Endodermal cell (in vitro differentiated cells): ENCODE measurements at regions not wholly inside any gene's neighbourhood (a gene's known extent, or its start where the extent isn't known, plus 50 kb on each side); places are given as distances from the start of the nearest gene placed in this dataset.

ENCODE experiments used
- DNase-seq: peaks from one replicate; pipeline ENCODE4 v3.0.0-alpha.2; 2017
- H3K27ac ChIP-seq: 2 replicates; pipeline ENCODE4 v1.5.1; 2013; ENCODE audit warnings: mild to moderate bottlenecking, low read depth, low read length, moderate library complexity
- H3K27me3 ChIP-seq: 2 replicates; pipeline ENCODE4 v1.6.1; 2013; ENCODE audit warnings: mild to moderate bottlenecking, low read length, moderate library complexity; ENCODE audit not compliant: insufficient read depth, control insufficient read depth, poor library complexity, severe bottlenecking
- H3K36me3 ChIP-seq: 2 replicates; pipeline ENCODE4 v1.7.0; 2013; ENCODE audit warnings: mild to moderate bottlenecking, low read length, moderate library complexity; ENCODE audit not compliant: control insufficient read depth, insufficient read depth
- H3K4me1 ChIP-seq: one replicate; pipeline ENCODE4 v1.7.0; 2013; ENCODE audit warnings: low read length; ENCODE audit not compliant: control insufficient read depth, insufficient read depth
- H3K4me3 ChIP-seq: 2 replicates; pipeline ENCODE4 v1.5.1; 2013; ENCODE audit warnings: mild to moderate bottlenecking, low read length, moderate library complexity
- H3K9ac ChIP-seq: 2 replicates; pipeline ENCODE4 v1.6.1; 2013; ENCODE audit warnings: mild to moderate bottlenecking, low read length, moderate library complexity; ENCODE audit not compliant: poor library complexity, severe bottlenecking; ENCODE audit errors: extremely low read depth
- H3K9me3 ChIP-seq: 2 replicates; pipeline ENCODE4 v1.6.1; 2013; ENCODE audit warnings: mild to moderate bottlenecking, low read length, moderate library complexity; ENCODE audit not compliant: control insufficient read depth
- H3K27ac Mint-ChIP-seq: 2 replicates; pipeline ENCODE4 v1.8.0; 2020; ENCODE audit warnings: mixed read lengths
- H3K27me3 Mint-ChIP-seq: 2 replicates; pipeline ENCODE4 v1.8.0; 2021; ENCODE audit warnings: mild to moderate bottlenecking, mixed read lengths; ENCODE audit not compliant: insufficient read depth
- H3K36me3 Mint-ChIP-seq: 2 replicates; pipeline ENCODE4 v1.8.0; 2020; ENCODE audit warnings: low read depth, mixed read lengths
- H3K4me1 Mint-ChIP-seq: 2 replicates; pipeline ENCODE4 v1.8.0; 2020; ENCODE audit warnings: mixed read lengths
- H3K4me3 Mint-ChIP-seq: 2 replicates; pipeline ENCODE4 v1.8.0; 2020; ENCODE audit warnings: mild to moderate bottlenecking, moderate library complexity, mixed read lengths
- H3K9me3 Mint-ChIP-seq: 2 replicates; pipeline ENCODE4 v1.8.0; 2020; ENCODE audit warnings: mild to moderate bottlenecking, mixed read lengths
- WGBS, 2 experiments: methylation state at CpG; one replicate each; pipeline versions ENCODE4 v1.1.5 to v1.1.7; 2013; ENCODE audit warnings: missing lambda C conversion rate in 2 of 2, mixed read lengths in 1 of 2; ENCODE audit not compliant: insufficient coverage in 1 of 2, insufficient read length in 1 of 2; 5-methylcytosine and 5-hydroxymethylcytosine counted together
- TF ChIP-seq, protein P1 (sequence below): fragments of 200-600 bp; sonication (generic); conservative IDR thresholded peaks from 2 replicates; pipeline ENCODE4 v1.5.0; 2021; ENCODE audit warnings: antibody characterized with exemption, mild to moderate bottlenecking

DNA sequence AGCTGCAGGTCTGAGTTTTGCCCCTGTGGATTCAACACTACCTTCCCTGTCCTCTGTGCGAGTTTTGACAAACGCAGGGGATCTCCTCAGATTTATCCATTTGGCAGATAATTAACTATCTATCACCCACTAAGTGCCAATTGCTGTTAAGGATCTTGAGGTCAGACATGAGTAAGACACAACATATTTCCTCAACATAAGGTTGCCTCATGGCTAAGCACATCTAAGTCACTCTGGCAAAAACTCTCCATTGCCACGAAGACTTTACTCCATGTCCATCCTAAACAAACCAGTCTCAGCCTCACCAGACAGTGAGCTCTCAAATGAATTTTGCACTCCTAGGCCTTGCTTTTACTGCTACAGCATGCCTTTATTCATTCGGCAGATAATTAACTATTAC is 408.4 kb downstream of the MAFB start:
- WGBS, 2 experiments, result 87 to 90% methylated on average over 4 of the region's 4 CpGs
- H3K9me3 ChIP-seq, result no peaks in the 10 kb centered on the region
- Mint-ChIP-seq H3K36me3 (no peaks in the 10 kb centered on the region), H3K27me3 (no peaks in the 10 kb centered on the region), H3K9me3 (no peaks in the 10 kb centered on the region), H3K4me3 (no peak overlapping the region), H3K4me1 (peaks cover 59% of the 10 kb centered on the region), H3K27ac (peak overlapping the region; percentile 80)
- no peaks in the 10 kb centered on the region for H3K36me3 ChIP-seq
- no peak for DNase-seq
- H3K4me3 ChIP-seq, result no peak overlapping the region
- no peaks in the 10 kb centered on the region for H3K27me3 ChIP-seq
- peaks cover 23% of the 10 kb centered on the region for H3K4me1 ChIP-seq
- no peak overlapping the region for H3K9ac ChIP-seq
- TF ChIP-seq, protein P1, sequence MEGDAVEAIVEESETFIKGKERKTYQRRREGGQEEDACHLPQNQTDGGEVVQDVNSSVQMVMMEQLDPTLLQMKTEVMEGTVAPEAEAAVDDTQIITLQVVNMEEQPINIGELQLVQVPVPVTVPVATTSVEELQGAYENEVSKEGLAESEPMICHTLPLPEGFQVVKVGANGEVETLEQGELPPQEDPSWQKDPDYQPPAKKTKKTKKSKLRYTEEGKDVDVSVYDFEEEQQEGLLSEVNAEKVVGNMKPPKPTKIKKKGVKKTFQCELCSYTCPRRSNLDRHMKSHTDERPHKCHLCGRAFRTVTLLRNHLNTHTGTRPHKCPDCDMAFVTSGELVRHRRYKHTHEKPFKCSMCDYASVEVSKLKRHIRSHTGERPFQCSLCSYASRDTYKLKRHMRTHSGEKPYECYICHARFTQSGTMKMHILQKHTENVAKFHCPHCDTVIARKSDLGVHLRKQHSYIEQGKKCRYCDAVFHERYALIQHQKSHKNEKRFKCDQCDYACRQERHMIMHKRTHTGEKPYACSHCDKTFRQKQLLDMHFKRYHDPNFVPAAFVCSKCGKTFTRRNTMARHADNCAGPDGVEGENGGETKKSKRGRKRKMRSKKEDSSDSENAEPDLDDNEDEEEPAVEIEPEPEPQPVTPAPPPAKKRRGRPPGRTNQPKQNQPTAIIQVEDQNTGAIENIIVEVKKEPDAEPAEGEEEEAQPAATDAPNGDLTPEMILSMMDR, result no peak
- H3K27ac ChIP-seq, result no peak overlapping the region

DNA sequence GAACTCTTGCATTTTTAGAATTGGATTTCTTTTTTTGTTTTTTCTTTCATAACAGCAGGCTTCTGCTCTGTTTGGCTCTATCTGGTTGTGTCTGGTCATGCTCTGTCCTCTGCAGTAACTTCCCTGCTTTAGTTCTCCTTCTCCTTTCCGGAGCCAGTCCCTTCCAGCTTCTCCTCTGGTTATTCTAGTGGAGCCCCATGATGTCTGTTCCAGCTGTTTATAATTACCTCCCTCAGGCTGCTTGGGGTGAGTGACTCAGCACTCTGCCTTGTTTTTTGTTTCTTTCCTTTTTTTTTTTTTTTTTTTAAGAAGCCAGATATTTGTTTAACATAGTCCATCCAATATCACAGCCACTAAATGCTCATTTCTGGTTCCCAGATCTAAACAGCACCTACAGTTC is 409.6 kb downstream of the MAFB start:
- WGBS, 2 experiments, result 50 to 54% methylated on average over 1 of the region's 1 CpG
- TF ChIP-seq, protein P1, result no peak
- no peaks in the 10 kb centered on the region for H3K36me3 Mint-ChIP-seq

DNA sequence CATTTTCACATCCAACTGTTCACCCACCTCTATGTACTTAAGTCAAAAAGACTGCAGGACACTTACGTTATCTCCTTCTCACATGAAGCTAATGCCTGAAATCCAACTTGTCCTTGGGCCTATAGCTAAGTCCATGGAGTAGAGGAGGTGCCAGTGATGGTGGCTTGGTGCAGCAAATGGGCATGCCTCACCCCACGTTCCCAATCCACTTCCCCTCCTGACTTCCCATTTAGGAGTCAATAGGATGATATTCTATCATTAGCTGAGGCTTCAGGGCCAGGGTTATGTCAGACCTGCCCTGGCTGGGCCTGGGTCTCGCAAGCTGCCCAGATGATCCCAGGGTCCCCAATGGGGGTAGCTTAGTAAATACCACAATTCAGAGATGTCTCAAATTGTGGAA is 410.4 kb downstream of the MAFB start:
- H3K36me3 Mint-ChIP-seq, result no peaks in the 10 kb centered on the region

More for the DNA sequence above, 409.6 kb downstream of the MAFB start:
- Mint-ChIP-seq H3K27ac (peak overlapping the region; percentile 80), H3K4me3 (no peak overlapping the region), H3K27me3 (no peaks in the 10 kb centered on the region), H3K9me3 (no peaks in the 10 kb centered on the region), H3K4me1 (peaks cover 69% of the 10 kb centered on the region)
- no peaks in the 10 kb centered on the region for H3K9me3 ChIP-seq
- no peaks in the 10 kb centered on the region for H3K27me3 ChIP-seq
- H3K4me3 ChIP-seq, result no peak overlapping the region
- H3K36me3 ChIP-seq, result no peaks in the 10 kb centered on the region
- H3K9ac ChIP-seq, result no peak overlapping the region
- DNase-seq, result peak; percentile 58
- no peak overlapping the region for H3K27ac ChIP-seq
- peaks cover 31% of the 10 kb centered on the region for H3K4me1 ChIP-seq

More for the DNA sequence above, 410.4 kb downstream of the MAFB start:
- H3K4me3 Mint-ChIP-seq, result no peak overlapping the region
- no peak overlapping the region for H3K9ac ChIP-seq
- H3K9me3 Mint-ChIP-seq, result no peaks in the 10 kb centered on the region
- no peak for DNase-seq
- H3K27ac Mint-ChIP-seq, result peak overlapping the region; percentile 80
- H3K4me3 ChIP-seq, result no peak overlapping the region
- peaks cover 31% of the 10 kb centered on the region for H3K4me1 ChIP-seq
- H3K27ac ChIP-seq, result no peak overlapping the region
- H3K27me3 Mint-ChIP-seq, result no peaks in the 10 kb centered on the region
- WGBS, 2 experiments, result 99 to 100% methylated on average over 1 to 3 of the region's 3 CpGs
- TF ChIP-seq, protein P1, result no peak
- H3K9me3 ChIP-seq, result no peaks in the 10 kb centered on the region
- no peaks in the 10 kb centered on the region for H3K36me3 ChIP-seq
- no peaks in the 10 kb centered on the region for H3K27me3 ChIP-seq
- peaks cover 71% of the 10 kb centered on the region for H3K4me1 Mint-ChIP-seq
